SK-N-SH (cell line): ENCODE measurements at regions not wholly inside any gene's neighbourhood (a gene's known extent, or its start where the extent isn't known, plus 50 kb on each side); places are given as distances from the start of the nearest gene placed in this dataset.

Experiments
- CTCF ChIA-PET: fragments of 300-600, 350-600 bp; formaldehyde crosslinking; extraction: SDS; loops from one replicate; lab custom pipeline; 2021; lab: Yijun Ruan, JAX
- POLR2A ChIA-PET: fragments of 350-600 bp; sonication (Branson Sonifier 250); formaldehyde crosslinking; extraction: SDS; loops from one replicate; lab custom pipeline; 2020; ENCODE audit warnings: antibody characterized with exemption, inconsistent platforms; lab: Yijun Ruan, JAX
- DNase-seq: peaks from one replicate; pipeline ENCODE4 v3.0.0; 2012
- H2AFZ ChIP-seq: fragments of 200-600 bp; sonication (generic); 2 replicates; pipeline ENCODE4 v1.8.1; 2016; ENCODE audit warnings: antibody characterized with exemption, mild to moderate bottlenecking, low read depth
- H3F3A ChIP-seq: fragments of 200-600 bp; sonication (generic); replicated peaks from 2 replicates; pipeline ENCODE3; 2016; ENCODE audit warnings: antibody characterized with exemption, mild to moderate bottlenecking; ENCODE audit not compliant: insufficient read depth
- H3K27ac ChIP-seq, 2 experiments: fragments of 200-500 bp in 1 of 2; fragments of 200-600 bp in 1 of 2; sonication (Bioruptor generic) in 1 of 2; sonication (generic), shearing (Covaris generic) in 1 of 2; 2 replicates each; pipeline versions ENCODE4 v1.5.1 to v1.6.1; 2014 to 2016; ENCODE audit warnings: low read depth in 2 of 2, inconsistent platforms in 1 of 2, low read length in 1 of 2, mild to moderate bottlenecking in 1 of 2, mixed read lengths in 1 of 2
- H3K27me3 ChIP-seq: fragments of 200-600 bp; sonication (generic), shearing (Covaris generic); 2 replicates; pipeline ENCODE4 v1.6.1; 2016; ENCODE audit warnings: mixed run types; ENCODE audit not compliant: insufficient read depth
- H3K36me3 ChIP-seq, 2 experiments: fragments of 200-500 bp in 1 of 2; fragments of 200-600 bp in 1 of 2; sonication (Bioruptor generic) in 1 of 2; sonication (generic) in 1 of 2; replicated peaks in 1 of 2; 2 replicates each; pipeline versions ENCODE3 to v1.5.1; 2014 to 2016; ENCODE audit warnings: low read length in 1 of 2, mild to moderate bottlenecking in 1 of 2; ENCODE audit not compliant: insufficient read depth in 2 of 2, control insufficient read depth in 1 of 2
- H3K4me1 ChIP-seq, 2 experiments: fragments of 200-500 bp in 1 of 2; fragments of 200-600 bp in 1 of 2; sonication (Bioruptor generic) in 1 of 2; sonication (generic), shearing (Covaris generic) in 1 of 2; 2 replicates each; pipeline versions ENCODE4 v1.5.1 to v1.6.1; 2014 to 2016; ENCODE audit warnings: low read depth in 1 of 2, low read length in 1 of 2, mixed run types in 1 of 2; ENCODE audit not compliant: insufficient read depth in 2 of 2, control insufficient read depth in 1 of 2
- H3K4me2 ChIP-seq: fragments of 200-600 bp; sonication (generic), shearing (Covaris generic); 2 replicates; pipeline ENCODE4 v1.6.1; 2017; ENCODE audit warnings: mixed run types
- H3K4me3 ChIP-seq, 2 experiments: fragments of 200-500 bp in 1 of 2; fragments of 200-600 bp in 1 of 2; sonication (Bioruptor generic) in 1 of 2; sonication (generic), shearing (Covaris generic) in 1 of 2; 2 replicates each; pipeline versions ENCODE4 v1.5.1 to v1.8.1; 2014 to 2016; ENCODE audit warnings: low read depth in 2 of 2, inconsistent platforms in 1 of 2, low read length in 1 of 2, mild to moderate bottlenecking in 1 of 2, mixed read lengths in 1 of 2, moderate library complexity in 1 of 2
- H3K79me2 ChIP-seq: fragments of 200-600 bp; sonication (generic); 2 replicates; pipeline ENCODE4 v1.8.1; 2017; ENCODE audit warnings: mild to moderate bottlenecking; ENCODE audit not compliant: insufficient read depth
- H3K9ac ChIP-seq: fragments of 200-600 bp; sonication (generic); 2 replicates; pipeline ENCODE4 v1.6.1; 2017; ENCODE audit warnings: mixed run types
- H3K9me2 ChIP-seq: fragments of 200-600 bp; sonication (generic); 2 replicates; pipeline ENCODE4 v1.6.1; 2017; ENCODE audit warnings: mixed run types
- H3K9me3 ChIP-seq: fragments of 200-600 bp; sonication (generic); 2 replicates; pipeline ENCODE4 v1.6.1; 2017; ENCODE audit warnings: mixed run types, mild to moderate bottlenecking, moderate library complexity
- H4K20me1 ChIP-seq: fragments of 200-600 bp; sonication (generic); 2 replicates; pipeline ENCODE4 v1.6.1; 2017; ENCODE audit warnings: mild to moderate bottlenecking, mixed run types; ENCODE audit not compliant: insufficient read depth
- CHD2 ChIP-seq: fragments of 150-350 bp; IDR thresholded peaks from 2 replicates; pipeline ENCODE4 v1.6.1; 2018; ENCODE audit warnings: low read length; ENCODE audit not compliant: partially characterized antibody
- ELF1 ChIP-seq: IDR thresholded peaks from 2 replicates; pipeline ENCODE4 v1.4.0; 2012
- EP300 ChIP-seq, 2 experiments: IDR thresholded peaks; 2 replicates each; pipeline versions ENCODE4 v1.4.0 to v1.6.1; 2012; ENCODE audit warnings: borderline replicate concordance in 1 of 2, low read depth in 1 of 2, low read length in 1 of 2
- FOSL2 ChIP-seq: IDR thresholded peaks from 2 replicates; pipeline ENCODE4 v1.4.0; 2012; ENCODE audit warnings: low read depth, mild to moderate bottlenecking, moderate library complexity, borderline replicate concordance
- GATA2 ChIP-seq: sonication (generic); formaldehyde crosslinking; IDR thresholded peaks from 2 replicates; pipeline ENCODE4 v1.5.0; 2020; ENCODE audit warnings: mild to moderate bottlenecking, missing genetic modification reagents
- IRF3 ChIP-seq: fragments of 150-350 bp; IDR thresholded peaks from 2 replicates; pipeline ENCODE4 v1.6.1; 2016; ENCODE audit warnings: mild to moderate bottlenecking, low read depth, low read length
- MEF2A ChIP-seq: IDR thresholded peaks from 2 replicates; pipeline ENCODE4 v1.4.0; 2012; ENCODE audit warnings: low read depth, borderline replicate concordance
- NFIC ChIP-seq: IDR thresholded peaks from 2 replicates; pipeline ENCODE4 v1.4.0; 2012; ENCODE audit warnings: borderline replicate concordance
- NRF1 ChIP-seq: IDR thresholded peaks from 2 replicates; pipeline ENCODE4 v1.6.1; 2012; ENCODE audit warnings: low read depth, mild to moderate bottlenecking, low read length
- POLR2AphosphoS5 ChIP-seq: IDR thresholded peaks from 2 replicates; pipeline ENCODE4 v1.6.1; 2012; ENCODE audit warnings: low read depth, low read length
- RAD21 ChIP-seq: IDR thresholded peaks from 2 replicates; pipeline ENCODE4 v1.6.1; 2012; ENCODE audit warnings: mild to moderate bottlenecking, low read length
- RFX5 ChIP-seq: IDR thresholded peaks from 2 replicates; pipeline ENCODE4 v1.6.1; 2012; ENCODE audit warnings: mild to moderate bottlenecking, improper control_type of control experiment, low read length
- RXRA ChIP-seq: IDR thresholded peaks from 2 replicates; pipeline ENCODE4 v1.4.0; 2012; ENCODE audit warnings: low read depth, mild to moderate bottlenecking, borderline replicate concordance
- SMC3 ChIP-seq: IDR thresholded peaks from 2 replicates; pipeline ENCODE4 v1.6.1; 2012; ENCODE audit warnings: low read depth, low read length, improper control_type of control experiment
- TAF1 ChIP-seq: IDR thresholded peaks from 2 replicates; pipeline ENCODE4 v1.6.1; 2012; ENCODE audit warnings: low read depth, mild to moderate bottlenecking, low read length, moderate library complexity, borderline replicate concordance
- TCF12 ChIP-seq: IDR thresholded peaks from 2 replicates; pipeline ENCODE4 v1.4.0; 2012
- USF1 ChIP-seq: IDR thresholded peaks from 2 replicates; pipeline ENCODE4 v1.4.0; 2012; ENCODE audit warnings: low read depth, borderline replicate concordance
- USF2 ChIP-seq: fragments of 150-350 bp; IDR thresholded peaks from 2 replicates; pipeline ENCODE4 v1.6.1; 2017; ENCODE audit warnings: antibody characterized with exemption, low read length, low read depth, borderline replicate concordance
- YY1 ChIP-seq: IDR thresholded peaks from 2 replicates; pipeline ENCODE4 v1.4.0; 2012; ENCODE audit warnings: low read depth, mild to moderate bottlenecking
- ZBTB33 ChIP-seq: IDR thresholded peaks from 2 replicates; pipeline ENCODE4 v1.4.0; 2012; ENCODE audit warnings: low read depth, borderline replicate concordance
- WGBS: methylation state at CpG from one replicate; pipeline ENCODE4 v1.1.6; 2017; ENCODE audit warnings: low lambda C conversion rate; 5-methylcytosine and 5-hydroxymethylcytosine counted together

- Histone ChIP-seq H3K9ac (no peak overlapping the region), H3K4me3 (no peak overlapping the region), H3K27me3 (no peaks in the 10 kb centered on the region; the same call in 1 of the 2 replicates), H3K36me3 (no peaks in the 10 kb centered on the region), H3F3A (no peaks in the 10 kb centered on the region), H2AFZ (no peak overlapping the region), H3K4me1 (no peaks in the 10 kb centered on the region), H3K4me2 (no peak overlapping the region), H4K20me1 (no peaks in the 10 kb centered on the region), H3K9me3 (no peaks in the 10 kb centered on the region), H3K27ac (no peak overlapping the region), H3K79me2 (no peaks in the 10 kb centered on the region), H3K9me2 (no peaks in the 10 kb centered on the region)
- POLR2A ChIA-PET = no interaction called here
- CTCF ChIA-PET = no interaction called here
- TF ChIP-seq RFX5 (no peak), POLR2AphosphoS5 (no peak), SMC3 (no peak), MEF2A (no peak), NRF1 (no peak), TAF1 (no peak), CHD2 (no peak), USF2 (no peak), EP300 (IDR thresholded peaks at IDR 0.05; ENCODE audit: borderline replicate concordance in 1 of 2, low read depth in 1 of 2, low read length in 1 of 2) (no peak), IRF3 (no peak), NFIC (no peak), ELF1 (no peak), GATA2 (no peak), YY1 (no peak), ZBTB33 (no peak), TCF12 (no peak), RXRA (no peak), RAD21 (no peak), USF1 (no peak), FOSL2 (no peak)
- WGBS = 38% methylated on average over 7 of the region's 7 CpGs
- no peak for DNase-seq
These were observed 231.3 kb upstream of the FAT1 start for GRCh38 chr4:186954956-186955355.
